Natural killer cell (primary cell): ENCODE measurements at regions not wholly inside any gene's neighbourhood (a gene's known extent, or its start where the extent isn't known, plus 50 kb on each side); places are given as distances from the start of the nearest gene placed in this dataset.

Experiments
- ATAC-seq, 3 donors: fragments of 150-1000 bp in 2 of 3; fragments of 200-7000 bp in 1 of 3; cut with Tn5 transposase; 1 replicate in 1 of 3; 2 replicates in 2 of 3; pipeline ENCODE4 v1.10.0; 2021; ENCODE audit warnings: mild to moderate bottlenecking in 2 of 3, moderate library complexity in 2 of 3
- DNase-seq, 2 donors: peaks; one replicate each; pipeline versions ENCODE4 v3.0.0 to v3.0.0-alpha.2; 2013 to 2021; ENCODE audit warnings: mixed read lengths in 1 of 2
- H3K27ac ChIP-seq: one replicate; pipeline ENCODE4 v1.5.1; 2013; ENCODE audit warnings: mild to moderate bottlenecking, low read length
- H3K27me3 ChIP-seq: one replicate; pipeline ENCODE4 v1.6.1; 2013; ENCODE audit warnings: low read length; ENCODE audit not compliant: control insufficient read depth, insufficient read depth
- H3K36me3 ChIP-seq: one replicate; pipeline ENCODE4 v1.6.1; 2013; ENCODE audit warnings: low read length; ENCODE audit not compliant: control insufficient read depth, insufficient read depth
- H3K4me1 ChIP-seq: one replicate; pipeline ENCODE4 v1.6.1; 2013; ENCODE audit warnings: low read length; ENCODE audit not compliant: control insufficient read depth, insufficient read depth
- H3K4me3 ChIP-seq: one replicate; pipeline ENCODE4 v1.5.1; 2013; ENCODE audit warnings: low read length
- H3K9me3 ChIP-seq: one replicate; pipeline ENCODE4 v1.6.1; 2013; ENCODE audit warnings: low read length; ENCODE audit not compliant: control insufficient read depth, insufficient read depth
- H3K27ac Mint-ChIP-seq, 2 donors: one replicate each; pipeline ENCODE4 v1.8.0; 2022; ENCODE audit warnings: mild to moderate bottlenecking in 2 of 2, mixed read lengths in 2 of 2, moderate library complexity in 1 of 2
- H3K27me3 Mint-ChIP-seq, 2 donors: one replicate each; pipeline ENCODE4 v1.8.0; 2022; ENCODE audit warnings: low read depth in 2 of 2, mixed read lengths in 2 of 2
- H3K36me3 Mint-ChIP-seq: one replicate; pipeline ENCODE4 v1.8.0; 2022; ENCODE audit warnings: mixed read lengths
- H3K4me1 Mint-ChIP-seq, 2 donors: one replicate each; pipeline ENCODE4 v1.8.0; 2022; ENCODE audit warnings: mixed read lengths in 2 of 2
- H3K4me3 Mint-ChIP-seq: one replicate; pipeline ENCODE4 v1.8.0; 2022; ENCODE audit warnings: mild to moderate bottlenecking, moderate library complexity, mixed read lengths
- H3K9me3 Mint-ChIP-seq, 2 donors: one replicate each; pipeline ENCODE4 v1.8.0; 2022; ENCODE audit warnings: mixed read lengths in 2 of 2
- CTCF ChIP-seq: fragments of 200-600 bp; IDR thresholded peaks from one replicate; pipeline ENCODE4 v1.8.0; 2022; ENCODE audit warnings: antibody characterized with exemption
- WGBS: methylation state at CpG from one replicate; pipeline ENCODE4 v1.1.7; 2013; ENCODE audit warnings: missing lambda C conversion rate; ENCODE audit not compliant: insufficient coverage; 5-methylcytosine and 5-hydroxymethylcytosine counted together
- intact Hi-C: fragments of 100-400 bp; cut with micrococcal nuclease; formaldehyde crosslinking; loops from one replicate; pipeline ENCODE4 v1.14.2; 2022

- Mint-ChIP-seq H3K27me3 (peaks cover 33 to 68% of the 10 kb centered on the region in 2 donors), H3K9me3 (no peaks in the 10 kb centered on the region), H3K4me1 (no peaks in the 10 kb centered on the region), H3K27ac (no peak overlapping the region), H3K36me3 (no peaks in the 10 kb centered on the region), H3K4me3 (no peak overlapping the region)
- intact Hi-C loops = no loop called here
- H3K4me1 ChIP-seq = no peaks in the 10 kb centered on the region
- DNase-seq (no peak), ATAC-seq (no peak)
- WGBS = 88% methylated on average over 8 of the region's 8 CpGs
- H3K36me3 ChIP-seq = no peaks in the 10 kb centered on the region
- TF ChIP-seq CTCF = no peak
- no peak overlapping the region for H3K27ac ChIP-seq
- no peaks in the 10 kb centered on the region for H3K9me3 ChIP-seq
- H3K27me3 ChIP-seq = no peaks in the 10 kb centered on the region
- no peak overlapping the region for H3K4me3 ChIP-seq
Observed at GRCh38 chr19:31168106-31168625, 181.1 kb downstream of the TSHZ3 start.

- H3K9me3 Mint-ChIP-seq = no peaks in the 10 kb centered on the region
- TF ChIP-seq CTCF = no peak
- Histone ChIP-seq H3K27ac (no peak overlapping the region), H3K9me3 (no peaks in the 10 kb centered on the region), H3K4me1 (no peaks in the 10 kb centered on the region), H3K27me3 (no peaks in the 10 kb centered on the region), H3K4me3 (no peak overlapping the region), H3K36me3 (no peaks in the 10 kb centered on the region)
- no peak overlapping the region for H3K4me3 Mint-ChIP-seq
- H3K27ac Mint-ChIP-seq = no peak overlapping the region
- ATAC-seq (no peak), DNase-seq (no peak)
- H3K4me1 Mint-ChIP-seq = no peaks in the 10 kb centered on the region
- 17% methylated on average over 8 of the region's 8 CpGs for WGBS
- peaks cover 33 to 73% of the 10 kb centered on the region in 2 donors for H3K27me3 Mint-ChIP-seq
- no peaks in the 10 kb centered on the region for H3K36me3 Mint-ChIP-seq
- intact Hi-C loops = no loop called here
Observed at GRCh38 chr19:31167690-31168089, 181.5 kb downstream of the TSHZ3 start.

GRCh38 chr19:31166206-31166605, 183.0 kb downstream of the TSHZ3 start:
- no peaks in the 10 kb centered on the region for H3K36me3 Mint-ChIP-seq
- no peak for TF ChIP-seq CTCF
- intact Hi-C loops = no loop called here
- Histone ChIP-seq H3K9me3 (no peaks in the 10 kb centered on the region), H3K4me1 (no peaks in the 10 kb centered on the region), H3K4me3 (no peak overlapping the region), H3K36me3 (no peaks in the 10 kb centered on the region), H3K27me3 (no peaks in the 10 kb centered on the region), H3K27ac (no peak overlapping the region)
- H3K4me1 Mint-ChIP-seq = no peaks in the 10 kb centered on the region
- H3K27ac Mint-ChIP-seq = no peak overlapping the region
- WGBS = 77% methylated on average over 1 of the region's 2 CpGs
- H3K4me3 Mint-ChIP-seq = no peak overlapping the region
- H3K27me3 Mint-ChIP-seq = peaks cover 33 to 71% of the 10 kb centered on the region in 2 donors
- ATAC-seq (no peak), DNase-seq (no peak)
- no peaks in the 10 kb centered on the region for H3K9me3 Mint-ChIP-seq

GRCh38 chr19:31164791-31165251, 184.4 kb downstream of the TSHZ3 start:
- Mint-ChIP-seq H3K4me1 (no peaks in the 10 kb centered on the region), H3K4me3 (no peak overlapping the region), H3K36me3 (no peaks in the 10 kb centered on the region), H3K27me3 (peaks cover 29 to 65% of the 10 kb centered on the region in 2 donors), H3K9me3 (no peaks in the 10 kb centered on the region), H3K27ac (no peak overlapping the region)
- Histone ChIP-seq H3K27ac (no peak overlapping the region), H3K27me3 (no peaks in the 10 kb centered on the region), H3K36me3 (no peaks in the 10 kb centered on the region), H3K4me3 (no peak overlapping the region), H3K4me1 (no peaks in the 10 kb centered on the region), H3K9me3 (no peaks in the 10 kb centered on the region)
- no peak for TF ChIP-seq CTCF
- DNase-seq (no peak), ATAC-seq (no peak)
- intact Hi-C loops = no loop called here
- 21% methylated on average over 20 of the region's 20 CpGs for WGBS
